ENCODE measurements at regions not wholly inside any gene's neighbourhood (a gene's known extent, or its start where the extent isn't known, plus 50 kb on each side); places are given as distances from the start of the nearest gene placed in this dataset.

DNA sequence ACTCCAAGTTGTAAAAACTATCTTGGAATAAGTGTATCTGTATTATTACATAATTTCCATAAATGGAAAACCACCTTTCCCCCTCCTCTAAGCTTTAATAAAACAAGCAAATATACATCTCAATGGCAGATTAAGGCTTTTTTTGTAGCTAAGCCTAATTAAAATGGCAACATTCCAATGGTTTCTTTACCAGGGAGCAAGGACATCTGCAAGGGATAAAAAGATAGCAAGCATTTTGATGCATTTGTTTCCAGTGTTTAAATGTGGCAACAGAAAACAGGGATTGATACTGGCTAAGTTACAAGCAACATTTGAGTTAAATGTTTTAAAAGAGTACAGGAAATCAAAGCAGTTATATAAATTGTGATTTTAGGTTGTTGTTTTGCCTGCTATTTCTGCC lies 1012.7 kb downstream of the ADGRL2 start:
- Mint-ChIP-seq H3K36me3 (no peaks in the 10 kb centered on the region), H3K27me3 (ENCODE audit: low read depth) (no peaks in the 10 kb centered on the region), H3K9me3 (peaks cover 4% of the 10 kb centered on the region; the same call in 1 of the 2 replicates), H3K27ac (no peak overlapping the region), H3K4me1 (peaks cover 16% of the 10 kb centered on the region), H3K4me3 (no peak overlapping the region)
- ATAC-seq = no peak
- CTCF ChIA-PET = no interaction called here
- TF ChIP-seq RORB (CRISPR knock-in tag; IDR thresholded peaks at IDR 0.05) = no peak
- TF ChIP-seq ZBTB21 (CRISPR knock-in tag; IDR thresholded peaks at IDR 0.05; ENCODE audit: borderline replicate concordance) = no peak
- TF ChIP-seq NR3C1 (CRISPR knock-in tag; conservative IDR thresholded peaks at IDR 0.05; ENCODE audit: low read depth) = no peak
- TF ChIP-seq NFE2L1 (CRISPR knock-in tag; IDR thresholded peaks at IDR 0.05) = no peak
- TF ChIP-seq, protein P1, sequence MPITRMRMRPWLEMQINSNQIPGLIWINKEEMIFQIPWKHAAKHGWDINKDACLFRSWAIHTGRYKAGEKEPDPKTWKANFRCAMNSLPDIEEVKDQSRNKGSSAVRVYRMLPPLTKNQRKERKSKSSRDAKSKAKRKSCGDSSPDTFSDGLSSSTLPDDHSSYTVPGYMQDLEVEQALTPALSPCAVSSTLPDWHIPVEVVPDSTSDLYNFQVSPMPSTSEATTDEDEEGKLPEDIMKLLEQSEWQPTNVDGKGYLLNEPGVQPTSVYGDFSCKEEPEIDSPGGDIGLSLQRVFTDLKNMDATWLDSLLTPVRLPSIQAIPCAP (CRISPR knock-in tag; IDR thresholded peaks at IDR 0.05) = no peak
- no peak for TF ChIP-seq GABPB1 (CRISPR knock-in tag; IDR thresholded peaks at IDR 0.05)
- TF ChIP-seq, protein P2, sequence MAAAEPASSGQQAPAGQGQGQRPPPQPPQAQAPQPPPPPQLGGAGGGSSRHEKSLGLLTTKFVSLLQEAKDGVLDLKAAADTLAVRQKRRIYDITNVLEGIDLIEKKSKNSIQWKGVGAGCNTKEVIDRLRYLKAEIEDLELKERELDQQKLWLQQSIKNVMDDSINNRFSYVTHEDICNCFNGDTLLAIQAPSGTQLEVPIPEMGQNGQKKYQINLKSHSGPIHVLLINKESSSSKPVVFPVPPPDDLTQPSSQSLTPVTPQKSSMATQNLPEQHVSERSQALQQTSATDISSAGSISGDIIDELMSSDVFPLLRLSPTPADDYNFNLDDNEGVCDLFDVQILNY (CRISPR knock-in tag; IDR thresholded peaks at IDR 0.05) = no peak
- no peak for TF ChIP-seq TP53 (CRISPR knock-in tag; IDR thresholded peaks at IDR 0.05)
- TF ChIP-seq, protein P3, sequence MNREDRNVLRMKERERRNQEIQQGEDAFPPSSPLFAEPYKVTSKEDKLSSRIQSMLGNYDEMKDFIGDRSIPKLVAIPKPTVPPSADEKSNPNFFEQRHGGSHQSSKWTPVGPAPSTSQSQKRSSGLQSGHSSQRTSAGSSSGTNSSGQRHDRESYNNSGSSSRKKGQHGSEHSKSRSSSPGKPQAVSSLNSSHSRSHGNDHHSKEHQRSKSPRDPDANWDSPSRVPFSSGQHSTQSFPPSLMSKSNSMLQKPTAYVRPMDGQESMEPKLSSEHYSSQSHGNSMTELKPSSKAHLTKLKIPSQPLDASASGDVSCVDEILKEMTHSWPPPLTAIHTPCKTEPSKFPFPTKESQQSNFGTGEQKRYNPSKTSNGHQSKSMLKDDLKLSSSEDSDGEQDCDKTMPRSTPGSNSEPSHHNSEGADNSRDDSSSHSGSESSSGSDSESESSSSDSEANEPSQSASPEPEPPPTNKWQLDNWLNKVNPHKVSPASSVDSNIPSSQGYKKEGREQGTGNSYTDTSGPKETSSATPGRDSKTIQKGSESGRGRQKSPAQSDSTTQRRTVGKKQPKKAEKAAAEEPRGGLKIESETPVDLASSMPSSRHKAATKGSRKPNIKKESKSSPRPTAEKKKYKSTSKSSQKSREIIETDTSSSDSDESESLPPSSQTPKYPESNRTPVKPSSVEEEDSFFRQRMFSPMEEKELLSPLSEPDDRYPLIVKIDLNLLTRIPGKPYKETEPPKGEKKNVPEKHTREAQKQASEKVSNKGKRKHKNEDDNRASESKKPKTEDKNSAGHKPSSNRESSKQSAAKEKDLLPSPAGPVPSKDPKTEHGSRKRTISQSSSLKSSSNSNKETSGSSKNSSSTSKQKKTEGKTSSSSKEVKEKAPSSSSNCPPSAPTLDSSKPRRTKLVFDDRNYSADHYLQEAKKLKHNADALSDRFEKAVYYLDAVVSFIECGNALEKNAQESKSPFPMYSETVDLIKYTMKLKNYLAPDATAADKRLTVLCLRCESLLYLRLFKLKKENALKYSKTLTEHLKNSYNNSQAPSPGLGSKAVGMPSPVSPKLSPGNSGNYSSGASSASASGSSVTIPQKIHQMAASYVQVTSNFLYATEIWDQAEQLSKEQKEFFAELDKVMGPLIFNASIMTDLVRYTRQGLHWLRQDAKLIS (CRISPR knock-in tag; IDR thresholded peaks at IDR 0.05; ENCODE audit: borderline replicate concordance) = no peak
- no peak for TF ChIP-seq IRF2 (CRISPR knock-in tag; IDR thresholded peaks at IDR 0.05; ENCODE audit: borderline replicate concordance, low read depth)
- no peak for TF ChIP-seq ZNF121 (CRISPR knock-in tag; IDR thresholded peaks at IDR 0.05)
- TF ChIP-seq, protein P4, sequence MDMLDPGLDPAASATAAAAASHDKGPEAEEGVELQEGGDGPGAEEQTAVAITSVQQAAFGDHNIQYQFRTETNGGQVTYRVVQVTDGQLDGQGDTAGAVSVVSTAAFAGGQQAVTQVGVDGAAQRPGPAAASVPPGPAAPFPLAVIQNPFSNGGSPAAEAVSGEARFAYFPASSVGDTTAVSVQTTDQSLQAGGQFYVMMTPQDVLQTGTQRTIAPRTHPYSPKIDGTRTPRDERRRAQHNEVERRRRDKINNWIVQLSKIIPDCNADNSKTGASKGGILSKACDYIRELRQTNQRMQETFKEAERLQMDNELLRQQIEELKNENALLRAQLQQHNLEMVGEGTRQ (CRISPR knock-in tag; IDR thresholded peaks at IDR 0.05) = no peak
- POLR2A ChIA-PET = no interaction called here
- no peak for DNase-seq (ENCODE audit: low spot score)

DNA sequence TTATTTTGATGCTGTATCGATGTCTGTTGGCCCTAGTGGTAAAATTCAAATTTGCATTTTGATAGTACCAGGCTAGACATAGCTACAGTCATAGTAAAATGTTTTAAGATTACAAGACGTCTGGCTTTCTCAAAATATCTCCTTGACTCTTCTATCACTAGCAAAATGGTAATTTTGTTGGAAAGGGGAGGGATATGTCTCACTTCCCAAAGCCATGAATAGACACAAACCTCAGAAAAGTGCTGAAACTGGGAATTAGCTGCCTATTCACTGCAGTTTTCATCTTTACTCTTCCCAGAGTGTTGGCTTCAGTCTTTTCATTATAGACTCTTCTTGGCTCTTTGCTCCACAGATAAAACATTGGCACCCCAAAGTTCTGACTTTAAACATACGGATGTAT lies 1009.9 kb downstream of the ADGRL2 start:
- no peak overlapping the region for H3K27ac Mint-ChIP-seq
- H3K4me3 Mint-ChIP-seq = no peak overlapping the region
- no peaks in the 10 kb centered on the region for H3K27me3 Mint-ChIP-seq (ENCODE audit: low read depth)
- no peak for ATAC-seq
- ChIA-PET POLR2A (no interaction called here), CTCF (no interaction called here)
- no peaks in the 10 kb centered on the region for H3K36me3 Mint-ChIP-seq
- no peaks in the 10 kb centered on the region for H3K9me3 Mint-ChIP-seq
- H3K4me1 Mint-ChIP-seq = peaks cover 25% of the 10 kb centered on the region
- no peak for DNase-seq (ENCODE audit: low spot score)
- TF ChIP-seq GRHL2 (CRISPR knock-in tag; IDR thresholded peaks at IDR 0.05; ENCODE audit: insufficient replicate concordance, severe bottlenecking) (no peak), NR1H2 (CRISPR knock-in tag; IDR thresholded peaks at IDR 0.05) (no peak), IRF2 (CRISPR knock-in tag; IDR thresholded peaks at IDR 0.05; ENCODE audit: borderline replicate concordance, low read depth) (no peak), NR2C2 (CRISPR knock-in tag; IDR thresholded peaks at IDR 0.05) (no peak), NFYB (CRISPR knock-in tag; conservative IDR thresholded peaks at IDR 0.05; ENCODE audit: low read depth) (no peak), CBFB (CRISPR knock-in tag; IDR thresholded peaks at IDR 0.05; ENCODE audit: low read depth) (no peak), CREM (CRISPR knock-in tag; IDR thresholded peaks at IDR 0.05) (no peak), ZNF423 (CRISPR knock-in tag; IDR thresholded peaks at IDR 0.05) (no peak), ZNF416 (CRISPR knock-in tag; IDR thresholded peaks at IDR 0.05) (no peak)
- TF ChIP-seq, protein P4 (CRISPR knock-in tag; IDR thresholded peaks at IDR 0.05) = no peak
- TF ChIP-seq, protein P5, sequence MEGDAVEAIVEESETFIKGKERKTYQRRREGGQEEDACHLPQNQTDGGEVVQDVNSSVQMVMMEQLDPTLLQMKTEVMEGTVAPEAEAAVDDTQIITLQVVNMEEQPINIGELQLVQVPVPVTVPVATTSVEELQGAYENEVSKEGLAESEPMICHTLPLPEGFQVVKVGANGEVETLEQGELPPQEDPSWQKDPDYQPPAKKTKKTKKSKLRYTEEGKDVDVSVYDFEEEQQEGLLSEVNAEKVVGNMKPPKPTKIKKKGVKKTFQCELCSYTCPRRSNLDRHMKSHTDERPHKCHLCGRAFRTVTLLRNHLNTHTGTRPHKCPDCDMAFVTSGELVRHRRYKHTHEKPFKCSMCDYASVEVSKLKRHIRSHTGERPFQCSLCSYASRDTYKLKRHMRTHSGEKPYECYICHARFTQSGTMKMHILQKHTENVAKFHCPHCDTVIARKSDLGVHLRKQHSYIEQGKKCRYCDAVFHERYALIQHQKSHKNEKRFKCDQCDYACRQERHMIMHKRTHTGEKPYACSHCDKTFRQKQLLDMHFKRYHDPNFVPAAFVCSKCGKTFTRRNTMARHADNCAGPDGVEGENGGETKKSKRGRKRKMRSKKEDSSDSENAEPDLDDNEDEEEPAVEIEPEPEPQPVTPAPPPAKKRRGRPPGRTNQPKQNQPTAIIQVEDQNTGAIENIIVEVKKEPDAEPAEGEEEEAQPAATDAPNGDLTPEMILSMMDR (IDR thresholded peaks at IDR 0.05) = no peak
- TF ChIP-seq, protein P6, sequence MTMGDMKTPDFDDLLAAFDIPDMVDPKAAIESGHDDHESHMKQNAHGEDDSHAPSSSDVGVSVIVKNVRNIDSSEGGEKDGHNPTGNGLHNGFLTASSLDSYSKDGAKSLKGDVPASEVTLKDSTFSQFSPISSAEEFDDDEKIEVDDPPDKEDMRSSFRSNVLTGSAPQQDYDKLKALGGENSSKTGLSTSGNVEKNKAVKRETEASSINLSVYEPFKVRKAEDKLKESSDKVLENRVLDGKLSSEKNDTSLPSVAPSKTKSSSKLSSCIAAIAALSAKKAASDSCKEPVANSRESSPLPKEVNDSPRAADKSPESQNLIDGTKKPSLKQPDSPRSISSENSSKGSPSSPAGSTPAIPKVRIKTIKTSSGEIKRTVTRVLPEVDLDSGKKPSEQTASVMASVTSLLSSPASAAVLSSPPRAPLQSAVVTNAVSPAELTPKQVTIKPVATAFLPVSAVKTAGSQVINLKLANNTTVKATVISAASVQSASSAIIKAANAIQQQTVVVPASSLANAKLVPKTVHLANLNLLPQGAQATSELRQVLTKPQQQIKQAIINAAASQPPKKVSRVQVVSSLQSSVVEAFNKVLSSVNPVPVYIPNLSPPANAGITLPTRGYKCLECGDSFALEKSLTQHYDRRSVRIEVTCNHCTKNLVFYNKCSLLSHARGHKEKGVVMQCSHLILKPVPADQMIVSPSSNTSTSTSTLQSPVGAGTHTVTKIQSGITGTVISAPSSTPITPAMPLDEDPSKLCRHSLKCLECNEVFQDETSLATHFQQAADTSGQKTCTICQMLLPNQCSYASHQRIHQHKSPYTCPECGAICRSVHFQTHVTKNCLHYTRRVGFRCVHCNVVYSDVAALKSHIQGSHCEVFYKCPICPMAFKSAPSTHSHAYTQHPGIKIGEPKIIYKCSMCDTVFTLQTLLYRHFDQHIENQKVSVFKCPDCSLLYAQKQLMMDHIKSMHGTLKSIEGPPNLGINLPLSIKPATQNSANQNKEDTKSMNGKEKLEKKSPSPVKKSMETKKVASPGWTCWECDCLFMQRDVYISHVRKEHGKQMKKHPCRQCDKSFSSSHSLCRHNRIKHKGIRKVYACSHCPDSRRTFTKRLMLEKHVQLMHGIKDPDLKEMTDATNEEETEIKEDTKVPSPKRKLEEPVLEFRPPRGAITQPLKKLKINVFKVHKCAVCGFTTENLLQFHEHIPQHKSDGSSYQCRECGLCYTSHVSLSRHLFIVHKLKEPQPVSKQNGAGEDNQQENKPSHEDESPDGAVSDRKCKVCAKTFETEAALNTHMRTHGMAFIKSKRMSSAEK (CRISPR knock-in tag; IDR thresholded peaks at IDR 0.05; ENCODE audit: borderline replicate concordance) = no peak
